HG02763 (cell line): ENCODE measurements at regions not wholly inside any gene's neighbourhood (a gene's known extent, or its start where the extent isn't known, plus 50 kb on each side); places are given as distances from the start of the nearest gene placed in this dataset.

Experiments
- ATAC-seq: cut with Tn5 transposase; IDR thresholded peaks from one replicate; pipeline ENCODE4 v1.9.1; 2021; ENCODE audit warnings: mild to moderate bottlenecking, moderate library complexity; ENCODE audit not compliant: unreplicated experiment

DNA sequence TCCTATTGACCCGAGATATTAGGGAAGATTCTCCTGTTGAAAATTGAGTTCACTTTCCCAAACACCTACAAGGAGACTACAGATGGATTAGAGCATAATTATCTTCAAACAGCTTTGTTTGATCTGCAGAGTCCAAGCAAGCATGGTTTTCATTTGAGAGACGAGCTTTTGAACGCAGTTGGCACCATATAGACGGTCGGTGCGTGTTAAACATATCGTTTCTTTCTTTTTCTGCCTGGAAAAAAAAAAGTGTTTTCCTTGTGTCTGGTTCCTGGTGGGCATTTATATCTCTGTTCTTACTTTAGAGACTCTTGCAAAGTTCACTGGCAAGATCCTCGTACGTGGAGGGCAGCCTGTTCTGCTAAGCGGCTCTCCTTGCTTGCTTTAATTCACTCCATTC is 248.9 kb downstream of the TMEM182 start:
- no peak for ATAC-seq

DNA sequence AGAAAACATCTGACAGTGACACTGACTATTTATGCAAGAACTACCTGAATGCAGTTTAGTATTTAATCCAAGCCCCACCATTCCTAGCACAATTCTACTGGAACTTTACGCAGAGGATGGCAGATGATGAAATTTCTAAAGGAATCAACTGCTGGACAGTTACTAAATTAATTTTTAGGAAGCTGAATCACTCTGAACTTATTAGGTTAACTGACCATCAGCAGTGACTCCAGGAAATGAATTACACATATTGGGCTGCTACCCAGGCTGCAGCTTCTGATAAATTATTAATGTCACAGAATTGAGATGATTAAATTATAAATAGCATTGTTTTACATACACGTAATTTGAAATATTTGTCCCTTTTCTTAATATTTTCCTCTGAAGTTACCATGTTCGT is 250.8 kb downstream of the TMEM182 start:
- ATAC-seq = no peak

DNA sequence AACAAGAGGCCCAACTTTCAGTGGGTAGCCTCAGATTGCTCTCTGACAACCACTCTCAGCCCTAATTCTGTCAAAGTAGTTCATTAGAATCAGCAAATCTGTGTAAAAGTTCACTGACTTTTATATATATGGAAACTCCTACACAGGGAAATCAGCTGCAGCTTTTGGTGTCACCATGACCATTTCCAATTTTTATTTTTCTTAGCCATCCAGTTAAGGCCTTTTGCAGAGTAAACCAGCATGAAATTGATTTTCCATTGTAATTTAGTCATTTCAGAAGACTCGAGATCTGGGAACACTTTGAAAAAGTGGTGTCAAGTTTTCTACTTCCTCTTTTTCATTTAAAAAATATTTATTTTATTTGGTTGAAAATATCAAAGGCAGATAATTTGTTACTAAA is 263.2 kb downstream of the TMEM182 start:
- ATAC-seq = no peak

DNA sequence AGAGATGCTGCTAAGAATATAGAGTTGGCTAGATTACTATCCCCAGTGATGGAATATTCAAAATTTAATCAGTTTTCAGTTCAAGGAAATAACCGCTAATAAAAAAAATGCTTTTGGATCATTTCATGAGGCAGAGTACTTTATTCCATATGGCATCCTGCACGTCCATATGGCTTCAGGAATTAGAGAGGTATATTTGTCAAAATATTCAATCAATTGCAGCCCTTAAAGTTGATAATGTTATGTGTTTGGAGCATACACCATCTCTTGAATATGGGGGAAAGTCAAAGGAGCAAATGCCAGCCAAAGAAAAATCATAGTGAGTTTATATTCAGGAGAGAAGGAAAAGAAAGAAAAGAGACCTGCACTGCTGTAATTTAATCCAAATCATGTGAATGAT is 266.4 kb downstream of the TMEM182 start:
- ATAC-seq = no peak
